ENCODE measurements at regions not wholly inside any gene's neighbourhood (a gene's known extent, or its start where the extent isn't known, plus 50 kb on each side); places are given as distances from the start of the nearest gene placed in this dataset.

- no peak for TF ChIP-seq ZNF384 (IDR thresholded peaks at IDR 0.05)
- no peak for TF ChIP-seq SP1 (IDR thresholded peaks at IDR 0.05)
- no peak for TF ChIP-seq FOXK2 (IDR thresholded peaks at IDR 0.05)
- no peak for TF ChIP-seq HDGF (IDR thresholded peaks at IDR 0.05; ENCODE audit: borderline replicate concordance)
- TF ChIP-seq ELF4 (IDR thresholded peaks at IDR 0.05) = no peak
- no peak for TF ChIP-seq NFRKB (IDR thresholded peaks at IDR 0.05)
- no peak for TF ChIP-seq L3MBTL2 (conservative IDR thresholded peaks at IDR 0.05)
- no peak for TF ChIP-seq LEF1 (IDR thresholded peaks at IDR 0.05; ENCODE audit: borderline replicate concordance)
Measured at GRCh38 chr5:147046894-147047293, 168.3 kb upstream of the PPP2R2B start.

All from HEK293T (cell line).